Inflammatory macrophage treated with lipopolysaccharide for 4 hours (primary cell): ENCODE measurements at regions not wholly inside any gene's neighbourhood (a gene's known extent, or its start where the extent isn't known, plus 50 kb on each side); places are given as distances from the start of the nearest gene placed in this dataset.
"Not testable (repeated sequence)": the region's sequence is repeated elsewhere in the genome, so short reads cannot be mapped to it uniquely, and the experiment has no call there.

Experiments used
- DNase-seq: peaks from one replicate; pipeline ENCODE4 v3.0.0-alpha.2; 2020

GRCh38 chr1:196366-196765, 255.1 kb downstream of the OR4F29 start:
- not testable (repeated sequence) for DNase-seq

GRCh38 chr1:191296-192049, 260.0 kb downstream of the OR4F29 start:
- not testable (repeated sequence) for DNase-seq

GRCh38 chr1:190678-191077, 260.8 kb downstream of the OR4F29 start:
- not testable (repeated sequence) for DNase-seq

GRCh38 chr1:189915-190314, 261.6 kb downstream of the OR4F29 start:
- DNase-seq, result not testable (repeated sequence)

GRCh38 chr1:189270-189669, 262.2 kb downstream of the OR4F29 start:
- DNase-seq, result not testable (repeated sequence)

- not testable (repeated sequence) for DNase-seq
Observed at GRCh38 chr1:187298-187697, 264.2 kb downstream of the OR4F29 start.

GRCh38 chr1:186691-187131, 264.8 kb downstream of the OR4F29 start:
- DNase-seq, result not testable (repeated sequence)

GRCh38 chr1:186223-186622, 265.3 kb downstream of the OR4F29 start:
- DNase-seq, result not testable (repeated sequence)

GRCh38 chr1:185526-185925, 266.0 kb downstream of the OR4F29 start:
- not testable (repeated sequence) for DNase-seq

- DNase-seq, result not testable (repeated sequence)
Observed at GRCh38 chr1:184336-184686, 267.2 kb downstream of the OR4F29 start.

GRCh38 chr1:183620-184335, 267.7 kb downstream of the OR4F29 start:
- DNase-seq, result not testable (repeated sequence)

- DNase-seq, result not testable (repeated sequence)
Observed at GRCh38 chr1:183081-183480, 268.4 kb downstream of the OR4F29 start.

GRCh38 chr1:182631-183030, 268.8 kb downstream of the OR4F29 start:
- not testable (repeated sequence) for DNase-seq

GRCh38 chr1:181247-182216, 269.9 kb downstream of the OR4F29 start:
- peak; percentile 52 for DNase-seq

- DNase-seq, result peak; percentile 0
Observed at GRCh38 chr1:180749-181205, 270.7 kb downstream of the OR4F29 start.

- not testable (repeated sequence) for DNase-seq
Observed at GRCh38 chr1:138842-139241, 312.6 kb downstream of the OR4F29 start.

GRCh38 chr1:137664-138063, 313.8 kb downstream of the OR4F29 start:
- DNase-seq, result not testable (repeated sequence)

GRCh38 chr1:136344-136932, 315.0 kb downstream of the OR4F29 start:
- DNase-seq, result not testable (repeated sequence)

- DNase-seq, result not testable (repeated sequence)
Observed at GRCh38 chr1:134936-135335, 316.5 kb downstream of the OR4F29 start.

- DNase-seq, result not testable (repeated sequence)
Observed at GRCh38 chr1:118440-118839, 333.0 kb downstream of the OR4F29 start.

- not testable (repeated sequence) for DNase-seq
Observed at GRCh38 chr1:115534-115933, 335.9 kb downstream of the OR4F29 start.

- not testable (repeated sequence) for DNase-seq
Observed at GRCh38 chr1:104776-105175, 346.7 kb downstream of the OR4F29 start.
